ACC112 (cell line): ENCODE measurements at regions not wholly inside any gene's neighbourhood (a gene's known extent, or its start where the extent isn't known, plus 50 kb on each side); places are given as distances from the start of the nearest gene placed in this dataset.

ENCODE experiments used
- H2AFZ ChIP-seq: fragments of 200-600 bp; sonication (generic); one replicate; pipeline ENCODE4 v1.6.0; 2017; ENCODE audit warnings: antibody characterized with exemption, low read length; ENCODE audit not compliant: unreplicated experiment
- H3K27ac ChIP-seq: fragments of 200-600 bp; sonication (generic); 2 replicates; pipeline ENCODE4 v1.5.1; 2014; ENCODE audit warnings: low read depth, mild to moderate bottlenecking, antibody characterized with exemption, low read length, moderate library complexity
- H3K27me3 ChIP-seq: fragments of 200-600 bp; sonication (generic); 2 replicates; pipeline ENCODE4 v1.6.1; 2014; ENCODE audit warnings: mild to moderate bottlenecking, antibody characterized with exemption, low read length, moderate library complexity, mixed read lengths; ENCODE audit not compliant: insufficient read depth
- H3K36me3 ChIP-seq: fragments of 200-600 bp; sonication (generic); 2 replicates; pipeline ENCODE4 v1.6.1; 2016; ENCODE audit warnings: mild to moderate bottlenecking, antibody characterized with exemption, low read length, moderate library complexity, mixed read lengths; ENCODE audit not compliant: insufficient read depth
- H3K4me1 ChIP-seq: fragments of 200-600 bp; sonication (generic); one replicate; pipeline ENCODE4 v1.6.1; 2016; ENCODE audit warnings: low read length, mixed read lengths; ENCODE audit not compliant: insufficient read depth, unreplicated experiment, control insufficient read depth
- H3K4me3 ChIP-seq: fragments of 200-600 bp; sonication (generic); 2 replicates; pipeline ENCODE4 v1.5.1; 2014; ENCODE audit warnings: mild to moderate bottlenecking, low read depth, low read length
- H3K79me2 ChIP-seq: fragments of 200-600 bp; sonication (generic); one replicate; pipeline ENCODE4 v1.6.0; 2016; ENCODE audit warnings: low read length; ENCODE audit not compliant: control insufficient read depth, unreplicated experiment, insufficient read depth

DNA sequence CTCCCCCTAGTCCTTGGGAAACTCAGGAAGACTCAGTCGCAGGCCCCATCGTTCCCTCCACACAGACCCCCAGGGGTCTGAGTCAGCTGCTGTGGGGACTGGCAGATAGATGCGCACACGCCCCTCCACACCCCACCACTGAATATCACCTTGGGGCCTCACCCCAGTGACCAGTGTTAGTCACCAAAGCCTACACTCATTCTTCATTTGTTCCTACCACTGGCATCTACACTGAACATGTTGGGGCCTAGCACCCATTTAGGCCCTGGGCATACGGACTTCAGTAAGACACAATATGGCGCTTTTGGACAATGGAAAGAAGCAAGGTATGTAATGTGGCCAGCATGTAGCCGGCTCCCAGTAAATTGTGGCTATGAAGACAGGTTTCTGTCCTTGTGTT is 154.1 kb upstream of the PJA1 start:
- no peak overlapping the region for H3K27ac ChIP-seq
- no peak overlapping the region for H3K4me3 ChIP-seq
- H3K27me3 ChIP-seq: no peaks in the 10 kb centered on the region
- no peak overlapping the region for H2AFZ ChIP-seq
- no peaks in the 10 kb centered on the region for H3K36me3 ChIP-seq
- no peaks in the 10 kb centered on the region for H3K4me1 ChIP-seq
- H3K79me2 ChIP-seq: no peaks in the 10 kb centered on the region

DNA sequence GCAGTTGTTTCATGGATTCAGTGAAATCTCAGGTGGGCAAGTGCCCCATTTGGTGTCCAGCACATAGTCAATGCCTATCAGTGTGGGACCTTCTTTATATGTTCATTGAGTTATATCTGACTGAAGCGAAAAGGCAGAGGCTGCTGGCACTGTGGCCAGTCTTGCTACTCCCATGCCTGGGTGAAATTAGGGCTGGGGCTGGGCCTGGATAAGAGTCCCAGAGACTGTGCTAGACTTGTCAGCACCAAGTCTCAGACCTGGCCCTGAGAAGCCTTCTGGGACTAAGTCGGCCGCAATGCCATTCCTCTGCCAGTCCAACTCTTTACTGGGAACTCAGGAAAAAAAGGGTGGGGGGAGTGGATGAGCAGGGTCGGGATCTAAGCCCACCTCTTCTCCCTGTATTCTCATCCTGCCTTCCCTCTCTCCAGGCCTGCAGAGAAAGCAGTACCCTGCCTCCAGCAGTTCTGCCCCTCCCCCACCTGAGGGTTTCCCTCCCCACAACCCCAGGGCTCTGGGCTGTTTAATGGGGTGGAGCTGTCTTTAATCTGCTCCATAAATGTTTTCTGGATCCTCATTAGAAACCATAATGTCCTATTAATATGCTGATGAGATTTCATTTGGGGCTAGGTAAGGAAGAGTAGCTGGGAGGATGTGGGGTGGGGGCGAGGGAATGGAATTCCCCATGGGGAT is 153.5 kb upstream of the PJA1 start:
- Histone ChIP-seq H3K27ac (no peak overlapping the region), H3K79me2 (no peaks in the 10 kb centered on the region), H3K4me1 (no peaks in the 10 kb centered on the region), H2AFZ (no peak overlapping the region), H3K36me3 (no peaks in the 10 kb centered on the region), H3K4me3 (no peak overlapping the region), H3K27me3 (no peaks in the 10 kb centered on the region)

DNA sequence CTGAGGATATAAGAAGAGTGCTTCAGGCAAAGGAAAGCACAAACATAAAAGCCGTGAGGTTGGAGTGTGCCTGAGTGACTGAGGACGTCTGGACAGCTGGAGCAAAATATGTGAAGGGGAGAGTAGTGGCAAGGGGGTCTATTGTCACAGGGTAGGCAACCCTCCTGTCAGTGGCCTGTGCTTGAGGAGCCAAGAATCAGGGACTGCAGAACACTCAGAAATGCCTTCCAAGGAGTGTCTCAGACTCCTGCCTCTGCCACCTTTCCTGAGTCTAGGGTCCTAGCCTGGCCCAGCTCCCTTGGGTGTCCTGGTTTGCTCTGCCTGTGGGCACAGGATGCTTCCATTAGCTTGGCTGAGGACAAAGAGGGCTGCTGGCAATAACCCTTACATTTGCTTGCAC is 152.5 kb upstream of the PJA1 start:
- H3K79me2 ChIP-seq: no peaks in the 10 kb centered on the region
- H3K4me1 ChIP-seq: no peaks in the 10 kb centered on the region
- H3K27ac ChIP-seq: no peak overlapping the region
- H3K36me3 ChIP-seq: no peaks in the 10 kb centered on the region
- no peak overlapping the region for H3K4me3 ChIP-seq
- H3K27me3 ChIP-seq: no peaks in the 10 kb centered on the region
- no peak overlapping the region for H2AFZ ChIP-seq

GRCh38 chrX:69314436-69315348 is 149.4 kb upstream of the PJA1 start:
- no peak overlapping the region for H3K4me3 ChIP-seq
- no peaks in the 10 kb centered on the region for H3K79me2 ChIP-seq
- H3K27me3 ChIP-seq: no peaks in the 10 kb centered on the region
- H3K27ac ChIP-seq: no peak overlapping the region
- no peaks in the 10 kb centered on the region for H3K4me1 ChIP-seq
- H2AFZ ChIP-seq: no peak overlapping the region
- H3K36me3 ChIP-seq: no peaks in the 10 kb centered on the region

GRCh38 chrX:69313617-69314290 is 148.5 kb upstream of the PJA1 start:
- no peaks in the 10 kb centered on the region for H3K27me3 ChIP-seq
- no peaks in the 10 kb centered on the region for H3K79me2 ChIP-seq
- H2AFZ ChIP-seq: no peak overlapping the region
- H3K4me1 ChIP-seq: no peaks in the 10 kb centered on the region
- no peak overlapping the region for H3K4me3 ChIP-seq
- H3K36me3 ChIP-seq: no peaks in the 10 kb centered on the region
- no peak overlapping the region for H3K27ac ChIP-seq

DNA sequence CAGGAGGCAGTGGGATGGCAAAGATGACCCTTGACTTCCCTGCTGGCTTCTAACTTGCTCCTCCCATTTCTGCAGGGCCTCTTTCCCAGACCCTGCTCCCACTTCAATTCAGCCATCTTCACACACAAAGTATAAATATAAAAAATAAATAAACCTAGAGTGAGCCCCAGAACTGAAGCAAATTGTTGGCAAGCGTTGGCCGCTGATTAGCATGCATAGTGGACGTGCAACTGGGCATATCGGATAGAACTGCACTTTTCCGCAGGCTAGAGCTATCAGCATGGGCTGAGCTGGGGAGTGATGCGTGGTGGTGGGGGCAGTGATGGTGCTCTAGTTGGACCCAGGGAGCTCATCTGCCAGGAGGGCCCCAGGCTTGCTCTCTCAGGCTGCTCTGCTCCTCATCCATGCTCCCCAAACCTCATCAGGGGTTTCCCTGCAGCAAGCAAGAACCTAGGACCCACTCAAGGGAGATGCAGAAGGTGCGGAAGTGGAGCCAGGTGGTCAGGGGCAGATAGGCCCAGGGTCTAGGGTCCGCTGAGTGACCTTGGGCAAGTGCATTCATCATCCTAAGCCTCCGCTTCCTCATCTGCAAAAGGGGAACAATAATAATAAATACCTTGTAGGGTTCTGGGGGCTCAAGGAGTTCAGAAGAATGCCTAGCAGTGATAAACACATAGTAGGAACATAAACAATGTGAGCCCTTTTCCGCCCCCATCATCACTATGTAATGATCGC is 146.8 kb upstream of the PJA1 start:
- no peaks in the 10 kb centered on the region for H3K4me1 ChIP-seq
- H3K27me3 ChIP-seq: no peaks in the 10 kb centered on the region

GRCh38 chrX:69309074-69309792 is 144.0 kb upstream of the PJA1 start:
- Histone ChIP-seq H3K4me1 (no peaks in the 10 kb centered on the region), H2AFZ (no peak overlapping the region), H3K27me3 (no peaks in the 10 kb centered on the region), H3K4me3 (no peak overlapping the region), H3K79me2 (no peaks in the 10 kb centered on the region), H3K27ac (no peak overlapping the region), H3K36me3 (no peaks in the 10 kb centered on the region)

More for the DNA sequence above, 146.8 kb upstream of the PJA1 start:
- Histone ChIP-seq H3K36me3 (no peaks in the 10 kb centered on the region), H2AFZ (no peak overlapping the region), H3K4me3 (no peak overlapping the region), H3K27ac (no peak overlapping the region), H3K79me2 (no peaks in the 10 kb centered on the region)

DNA sequence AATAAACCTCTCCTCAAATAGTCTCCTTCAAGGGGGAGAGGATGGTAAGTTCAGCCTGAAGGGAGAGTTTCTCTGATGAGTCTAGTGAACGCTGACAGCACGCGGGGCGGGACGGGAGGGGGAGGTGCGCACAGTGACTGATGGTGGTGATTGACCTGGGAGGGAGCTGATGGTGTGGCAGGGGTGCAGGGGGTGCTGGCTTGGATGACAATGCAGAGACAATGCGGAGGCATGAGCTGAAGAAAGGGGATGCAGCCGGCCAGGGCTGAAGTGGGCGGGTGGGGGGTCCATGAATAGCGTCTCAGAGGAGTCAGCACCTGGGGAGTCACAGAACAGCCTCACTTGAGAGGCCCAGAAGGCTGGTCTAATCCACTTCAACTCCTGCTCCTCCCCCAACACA is 142.5 kb upstream of the PJA1 start:
- Histone ChIP-seq H2AFZ (no peak overlapping the region), H3K4me3 (no peak overlapping the region), H3K36me3 (no peaks in the 10 kb centered on the region), H3K27ac (no peak overlapping the region), H3K4me1 (no peaks in the 10 kb centered on the region), H3K27me3 (no peaks in the 10 kb centered on the region), H3K79me2 (no peaks in the 10 kb centered on the region)

- Histone ChIP-seq H3K4me1 (no peaks in the 10 kb centered on the region), H3K4me3 (no peak overlapping the region), H3K79me2 (no peaks in the 10 kb centered on the region), H3K27me3 (no peaks in the 10 kb centered on the region), H3K36me3 (no peaks in the 10 kb centered on the region), H3K27ac (no peak overlapping the region), H2AFZ (no peak overlapping the region)
Measured at GRCh38 chrX:69307029-69307428, 141.8 kb upstream of the PJA1 start.

GRCh38 chrX:69306063-69306404 is 140.8 kb upstream of the PJA1 start:
- Histone ChIP-seq H2AFZ (no peak overlapping the region), H3K4me3 (no peak overlapping the region)

More at GRCh38 chrX:69306063-69306404, 140.8 kb upstream of the PJA1 start:
- no peaks in the 10 kb centered on the region for H3K4me1 ChIP-seq
- H3K27me3 ChIP-seq: no peaks in the 10 kb centered on the region
- no peaks in the 10 kb centered on the region for H3K79me2 ChIP-seq
- no peak overlapping the region for H3K27ac ChIP-seq
- H3K36me3 ChIP-seq: no peaks in the 10 kb centered on the region
